ENCODE measurements at regions not wholly inside any gene's neighbourhood (a gene's known extent, or its start where the extent isn't known, plus 50 kb on each side); places are given as distances from the start of the nearest gene placed in this dataset.

DNA sequence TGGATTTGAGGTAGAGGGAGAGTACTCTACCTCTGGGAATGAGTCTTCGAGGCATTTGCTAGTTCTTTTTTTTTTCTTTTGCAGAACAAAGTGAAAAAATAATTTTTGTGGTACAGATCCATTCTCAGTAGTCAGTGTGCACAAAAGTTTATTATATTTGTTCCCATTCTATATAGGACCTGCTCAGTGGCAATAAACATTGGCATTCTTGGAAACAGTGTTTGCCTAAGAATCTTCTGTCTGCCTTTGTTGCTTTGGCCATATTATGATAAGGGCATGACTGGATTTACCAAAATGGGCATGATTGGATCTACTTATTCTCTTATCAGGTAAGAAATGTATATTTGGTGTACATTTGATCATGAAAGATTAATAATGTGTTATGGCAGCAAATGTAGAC, 583.3 kb downstream of the PLCL1 start:
- DNase-seq, result no peak

DNA sequence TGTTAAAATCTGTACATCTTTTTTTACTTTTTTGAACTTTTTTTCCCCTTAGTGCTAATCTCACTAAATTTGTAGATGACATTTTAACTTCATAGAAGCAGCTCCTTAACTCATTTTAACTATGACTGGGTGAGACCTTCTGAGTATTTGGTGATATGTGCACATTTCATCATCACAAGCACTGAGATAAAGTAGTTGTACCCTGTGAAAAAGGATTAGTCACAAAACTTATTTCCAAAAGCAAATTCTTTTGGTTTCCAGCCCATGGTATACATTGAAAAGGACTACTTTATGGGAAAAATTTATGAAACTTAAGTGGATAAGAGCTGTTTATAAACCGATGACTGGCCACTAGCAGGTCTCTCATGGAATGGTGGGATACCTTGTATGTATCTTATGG, 581.5 kb downstream of the PLCL1 start:
- DNase-seq, result no peak

DNA sequence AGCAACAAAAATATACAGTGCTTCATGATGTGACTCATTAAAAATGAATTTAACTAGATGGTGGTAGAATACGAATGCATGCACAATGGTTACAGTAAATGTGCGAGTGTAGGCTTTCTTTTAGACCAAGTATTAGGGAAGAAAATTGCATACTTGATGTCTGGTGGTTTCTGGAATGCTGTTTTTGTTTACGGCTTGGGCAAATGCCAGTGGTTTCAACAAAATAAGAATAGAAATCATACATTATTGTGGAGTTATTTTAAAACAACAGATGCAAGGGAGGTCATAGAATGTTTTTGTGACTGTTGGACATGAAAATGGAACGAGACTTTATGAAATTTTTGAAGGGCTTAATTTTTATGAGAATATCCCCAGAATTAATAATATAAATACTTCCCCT, 580.9 kb downstream of the PLCL1 start:
- DNase-seq, result no peak

DNA sequence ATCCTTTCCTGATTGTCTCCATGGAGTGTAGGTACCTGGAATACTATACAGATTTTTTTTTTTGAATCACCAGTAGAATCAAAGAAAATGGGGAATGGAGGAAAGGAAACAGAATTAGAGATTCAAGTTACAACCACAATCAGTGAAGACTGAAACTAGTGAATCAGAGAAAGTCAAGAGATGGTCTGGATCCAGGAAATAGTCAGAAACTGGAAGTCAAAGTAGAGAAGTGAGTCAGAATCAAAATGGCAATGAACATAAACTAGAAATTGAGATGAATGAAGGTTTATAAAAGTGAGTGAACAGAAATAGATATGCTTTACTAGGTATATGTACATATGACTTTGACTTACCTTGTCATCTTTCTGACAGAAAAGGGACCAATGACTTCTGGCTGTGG, 579.0 kb downstream of the PLCL1 start:
- DNase-seq, result peak; percentile 8

DNA sequence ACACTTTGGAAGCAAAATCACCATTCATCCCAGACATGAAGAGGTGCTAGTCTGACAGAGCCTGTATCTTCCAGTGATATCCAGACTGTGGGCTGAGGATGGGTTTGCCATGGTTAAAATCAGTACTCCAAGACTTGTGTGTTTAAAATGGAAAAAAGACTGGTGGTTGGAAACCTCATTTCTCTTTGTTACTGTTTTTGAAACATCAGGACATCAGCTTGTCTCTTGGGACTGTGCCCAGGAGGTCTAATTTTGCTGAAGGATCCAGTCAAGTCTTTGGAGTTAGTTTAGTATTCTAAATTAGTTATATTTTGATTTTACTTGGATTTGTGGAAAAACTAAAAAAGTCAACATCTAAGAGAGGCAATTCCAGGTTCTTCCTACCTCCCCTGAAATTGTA, 578.4 kb downstream of the PLCL1 start:
- no peak for DNase-seq

DNA sequence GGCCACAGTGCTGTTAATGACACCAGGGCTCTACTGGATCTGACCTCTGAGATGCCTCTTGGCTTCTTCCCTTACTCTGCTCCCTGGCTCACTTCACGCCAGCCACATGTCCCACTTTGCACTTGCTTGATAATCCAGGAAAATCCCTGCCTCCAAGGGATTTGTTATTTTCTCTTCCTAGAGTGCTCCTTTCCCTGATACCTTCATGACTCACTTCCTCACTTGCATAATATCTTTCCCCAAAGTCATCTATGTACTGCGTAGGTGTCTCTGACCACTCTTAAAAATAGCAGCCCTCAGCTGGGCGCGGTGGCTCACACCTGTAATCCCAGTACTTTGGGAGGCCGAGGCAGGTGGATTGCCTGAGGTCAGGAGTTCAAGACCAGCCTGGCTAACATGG, 572.3 kb downstream of the PLCL1 start:
- DNase-seq, result no peak

DNA sequence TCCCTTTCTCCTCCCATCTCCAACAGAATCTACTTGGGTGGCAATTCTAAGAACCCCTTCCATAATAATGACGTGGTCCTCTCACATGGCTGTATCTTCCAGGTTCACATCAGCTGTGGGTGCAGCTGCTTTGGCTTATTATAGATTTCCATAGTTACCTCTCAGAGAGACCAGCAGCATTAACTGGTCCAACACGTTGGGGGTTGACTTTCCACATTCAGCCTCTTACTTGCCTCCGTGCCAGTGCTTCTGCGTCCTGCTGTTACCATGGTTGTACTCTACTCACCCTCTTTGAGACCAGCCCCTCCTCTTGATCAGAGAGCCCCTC, 570.7 kb downstream of the PLCL1 start:
- DNase-seq, result no peak

DNA sequence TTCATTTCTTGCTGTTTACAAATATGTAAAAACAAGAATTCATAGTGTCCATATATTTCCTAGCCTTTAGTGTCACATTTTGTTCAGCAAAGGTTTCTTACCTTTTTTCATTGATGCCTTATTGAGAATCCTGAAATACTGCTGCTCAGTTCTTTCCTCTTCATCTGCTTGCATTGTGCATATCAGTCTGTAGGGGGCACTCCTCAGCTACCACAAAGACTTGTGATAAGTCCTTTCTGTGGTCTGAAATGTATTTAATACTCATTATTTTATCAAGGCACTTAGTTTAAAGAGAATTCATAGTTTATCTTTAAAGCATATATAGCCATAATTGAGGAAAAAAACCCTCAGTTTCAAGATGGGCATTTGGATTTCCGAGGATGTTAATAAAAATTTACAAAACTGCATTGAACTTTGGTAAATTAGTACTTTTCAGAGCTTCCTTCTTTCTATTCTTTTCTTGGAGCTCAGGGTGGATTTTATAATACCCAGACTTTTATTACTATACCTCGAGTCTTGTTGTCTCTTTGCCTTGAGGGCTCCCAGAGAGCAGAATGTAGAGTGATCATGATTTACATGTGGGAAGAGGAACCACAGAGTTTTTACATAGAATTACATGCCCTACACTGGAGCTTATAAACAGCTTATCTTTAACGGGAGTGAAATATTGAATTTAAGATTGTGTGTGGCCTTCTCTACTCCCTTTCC, 570.1 kb downstream of the PLCL1 start:
- DNase-seq, result peak; percentile 45

DNA sequence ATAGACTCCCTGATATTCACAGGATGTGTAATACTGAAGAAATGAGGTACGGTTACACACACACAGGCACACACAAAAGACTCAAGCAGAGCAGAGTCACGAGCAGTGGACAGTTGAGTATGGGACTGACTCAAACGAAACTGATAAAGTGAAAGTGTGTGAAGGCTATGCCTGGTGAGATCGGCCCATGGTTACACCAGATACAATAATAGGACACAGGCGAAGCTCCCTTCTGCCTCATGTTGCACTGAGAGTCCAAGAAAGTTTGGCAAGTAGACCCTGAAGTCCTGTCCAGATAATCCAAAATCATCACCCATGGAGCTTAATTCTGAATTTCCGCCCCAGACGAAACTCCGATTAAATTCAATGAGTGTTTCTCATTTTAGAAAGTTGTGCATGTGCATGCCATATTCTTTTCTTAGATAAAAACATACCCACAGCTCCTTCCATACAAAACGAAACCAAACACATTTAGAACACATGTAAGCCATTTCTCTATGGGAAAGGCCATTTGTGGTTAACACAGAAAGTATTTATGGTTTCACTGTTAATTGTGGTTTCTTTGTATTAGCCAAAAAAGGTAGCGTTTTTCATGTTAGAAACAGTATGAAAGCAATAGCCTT, 567.6 kb downstream of the PLCL1 start:
- DNase-seq, result peak; percentile 40

DNA sequence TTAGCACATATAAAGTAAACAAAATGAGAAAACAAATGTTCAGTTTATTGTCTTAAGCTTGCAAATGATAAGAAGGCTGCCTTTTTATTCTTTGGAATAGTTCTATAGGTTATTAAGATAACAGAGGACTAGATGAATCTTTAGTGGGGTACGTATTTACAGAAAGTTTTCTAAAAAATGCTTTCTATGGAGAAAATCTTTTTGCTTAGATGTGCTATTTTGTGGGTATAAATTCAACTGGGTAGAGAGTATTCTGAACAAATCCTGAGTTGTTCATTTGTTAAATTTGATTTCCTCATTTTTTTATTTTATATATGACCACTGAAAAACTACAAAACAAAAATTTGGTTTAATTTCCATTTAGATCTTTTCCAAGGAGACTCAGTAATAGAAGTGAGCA, 566.9 kb downstream of the PLCL1 start:
- DNase-seq, result no peak

DNA sequence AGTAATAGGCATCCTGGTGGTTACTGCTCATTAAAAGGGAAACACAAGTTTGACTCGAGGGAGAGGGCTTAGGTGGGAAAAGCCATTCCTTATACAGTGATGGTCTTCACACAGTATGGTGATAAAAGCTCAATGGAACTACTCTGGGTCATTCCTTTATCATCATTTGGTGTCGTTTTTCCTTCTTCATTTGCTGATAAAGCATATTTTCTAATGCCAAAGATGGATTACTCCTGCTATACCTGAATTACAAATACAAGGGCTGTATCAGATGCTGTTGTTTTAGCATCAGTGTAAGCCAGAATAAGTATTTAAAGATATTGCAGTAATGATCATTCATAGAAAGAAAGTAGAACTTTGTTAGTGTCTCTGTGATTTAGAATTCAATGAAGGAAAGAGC, 563.7 kb downstream of the PLCL1 start:
- no peak for DNase-seq

DNA sequence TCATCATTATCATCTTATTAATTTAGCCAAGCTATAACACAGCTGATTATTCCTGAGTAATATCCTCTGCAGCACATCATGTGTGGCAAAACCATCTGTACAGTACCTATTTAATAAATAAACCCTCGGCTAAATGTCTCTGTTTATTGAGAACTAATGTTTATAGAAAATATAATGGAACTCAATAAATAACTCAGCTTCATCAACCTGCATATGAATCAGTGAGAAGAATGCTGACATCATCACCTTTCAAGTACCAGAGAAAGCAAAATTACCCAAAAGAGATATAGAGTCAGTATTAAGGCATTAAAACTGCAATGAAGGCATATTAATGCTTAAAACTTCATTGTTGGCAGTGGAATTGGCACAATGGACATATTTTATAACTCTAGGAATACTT, 558.3 kb downstream of the PLCL1 start:
- DNase-seq, result no peak

DNA sequence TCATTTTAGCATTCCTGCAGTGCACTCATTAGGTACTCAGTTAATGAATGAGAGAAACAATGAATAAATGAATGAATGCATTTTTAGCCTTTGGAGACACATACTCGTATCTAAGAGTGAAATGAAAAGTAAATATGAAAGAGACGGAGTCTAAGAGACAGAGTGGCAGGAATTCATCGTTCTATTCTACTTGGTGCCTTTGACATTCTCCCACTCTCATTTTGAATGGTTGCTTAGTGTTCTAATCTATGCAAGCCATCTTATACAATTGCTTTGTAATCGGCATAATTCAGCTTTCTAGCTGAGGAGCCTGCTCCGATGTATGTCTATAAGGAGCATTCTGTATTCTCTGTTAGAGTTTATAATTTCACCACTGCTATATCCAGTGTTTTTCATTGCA, 554.9 kb downstream of the PLCL1 start:
- no peak for DNase-seq

DNA sequence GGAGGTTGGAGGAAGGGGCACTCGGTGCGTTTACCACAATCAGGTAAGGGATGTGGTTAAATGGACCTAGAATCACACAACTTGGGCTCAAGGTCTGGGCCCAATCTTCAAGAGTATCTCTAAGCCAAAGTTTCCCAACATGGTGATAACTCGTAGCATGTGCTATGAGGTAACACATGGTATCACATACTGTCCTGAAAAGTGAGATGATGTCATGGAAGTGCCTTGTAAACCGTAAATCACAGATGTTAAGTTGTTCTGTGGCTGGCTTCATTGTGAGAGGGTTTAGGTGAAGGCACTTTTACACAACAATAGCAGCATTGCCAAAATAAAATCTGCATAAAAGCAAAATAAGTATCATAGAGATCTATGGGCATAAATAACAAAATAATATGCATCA, 551.8 kb downstream of the PLCL1 start:
- no peak for DNase-seq

DNA sequence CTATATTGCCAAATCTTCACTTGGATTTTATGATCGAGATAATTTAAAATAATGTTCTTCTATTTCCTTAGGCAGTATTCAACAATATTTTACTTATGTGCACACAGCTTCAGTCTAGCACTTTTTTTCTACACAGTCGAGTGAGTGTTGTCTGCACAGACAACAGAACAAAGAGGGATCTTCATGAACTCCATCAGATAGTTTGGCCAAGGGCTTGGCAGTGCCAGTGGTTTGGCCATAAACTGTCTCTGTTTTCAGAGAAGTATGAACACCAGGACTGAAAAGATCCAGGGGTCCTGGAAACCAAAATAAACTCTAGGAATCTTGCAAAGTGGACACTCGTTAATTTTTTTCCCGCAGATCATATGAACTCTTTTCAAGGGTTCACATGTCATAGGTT, 547.3 kb downstream of the PLCL1 start:
- DNase-seq, result no peak

DNA sequence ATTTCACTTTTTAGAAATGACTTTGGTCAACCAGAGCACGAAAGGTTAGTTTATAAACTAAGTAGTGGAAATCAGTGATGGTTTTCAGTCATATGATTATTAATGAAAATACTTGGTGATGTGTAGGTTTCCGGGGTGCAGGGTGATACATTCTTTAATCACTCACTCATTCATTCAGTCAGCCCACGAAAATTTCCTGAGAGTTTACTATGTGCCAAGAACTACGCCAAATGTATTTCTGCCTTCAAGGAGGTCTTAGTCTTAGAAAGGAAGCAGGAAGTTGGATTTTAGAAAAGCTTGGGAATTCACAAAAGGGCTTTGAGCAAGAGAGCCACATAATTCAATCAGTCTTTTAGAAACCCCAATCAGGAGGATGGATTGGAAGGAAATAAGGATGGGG, 543.6 kb downstream of the PLCL1 start:
- no peak for DNase-seq

DNA sequence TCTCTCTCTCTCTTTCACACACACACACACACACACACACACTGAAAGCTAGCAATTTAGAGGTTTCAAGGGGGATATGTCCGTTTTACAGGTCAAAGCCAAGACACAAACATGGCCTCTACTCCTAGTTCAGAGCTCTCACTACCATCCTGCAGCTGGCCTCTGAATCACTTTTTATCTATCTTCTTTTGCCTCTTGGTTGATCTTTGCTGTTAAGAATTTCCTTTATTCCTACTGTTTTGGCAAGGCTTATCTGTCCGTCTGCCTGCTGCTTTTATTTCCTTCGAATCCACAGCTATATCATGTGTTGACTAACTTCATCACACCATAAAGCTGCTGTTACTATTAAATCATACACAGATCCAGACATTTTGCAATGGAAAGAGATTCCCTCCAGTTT, 543.0 kb downstream of the PLCL1 start:
- no peak for DNase-seq

DNA sequence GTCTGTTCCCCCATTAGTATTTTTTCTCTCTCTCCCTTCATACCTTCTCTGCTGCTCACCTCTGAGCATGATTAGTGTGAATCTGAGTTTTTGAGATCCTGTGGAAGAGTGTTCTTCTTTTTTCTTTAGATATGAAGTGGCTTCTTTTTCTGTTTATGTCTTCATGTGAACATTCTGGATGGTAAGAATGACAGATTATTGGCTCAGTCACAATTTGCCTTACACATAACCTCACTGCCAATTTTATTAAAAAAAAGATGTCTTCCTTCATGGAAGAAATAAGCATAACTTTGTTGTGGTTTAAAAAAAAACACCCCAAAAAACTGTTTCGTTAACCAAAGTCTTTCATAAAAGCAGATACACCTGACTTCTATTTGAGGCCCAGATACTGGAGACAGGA, 539.1 kb downstream of the PLCL1 start:
- no peak for DNase-seq

DNA sequence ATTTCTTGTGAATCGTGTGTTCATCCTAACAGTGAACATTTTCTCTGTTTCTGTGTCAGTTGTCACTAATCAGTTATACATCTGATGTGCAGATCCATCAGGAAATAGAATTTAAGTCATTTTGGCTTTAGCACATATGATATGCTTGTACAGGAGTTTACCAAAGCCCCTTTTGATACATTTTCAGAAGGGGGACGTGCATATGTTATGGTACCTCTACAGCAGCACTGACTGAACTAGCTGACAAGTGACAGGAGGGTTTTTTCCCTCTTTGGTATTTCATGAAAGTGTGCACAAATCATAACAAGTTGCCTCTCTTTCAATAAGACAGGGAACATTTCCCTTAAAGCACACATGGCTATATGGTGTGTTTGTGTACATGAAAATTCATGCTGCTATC, 536.5 kb downstream of the PLCL1 start:
- no peak for DNase-seq

DNA sequence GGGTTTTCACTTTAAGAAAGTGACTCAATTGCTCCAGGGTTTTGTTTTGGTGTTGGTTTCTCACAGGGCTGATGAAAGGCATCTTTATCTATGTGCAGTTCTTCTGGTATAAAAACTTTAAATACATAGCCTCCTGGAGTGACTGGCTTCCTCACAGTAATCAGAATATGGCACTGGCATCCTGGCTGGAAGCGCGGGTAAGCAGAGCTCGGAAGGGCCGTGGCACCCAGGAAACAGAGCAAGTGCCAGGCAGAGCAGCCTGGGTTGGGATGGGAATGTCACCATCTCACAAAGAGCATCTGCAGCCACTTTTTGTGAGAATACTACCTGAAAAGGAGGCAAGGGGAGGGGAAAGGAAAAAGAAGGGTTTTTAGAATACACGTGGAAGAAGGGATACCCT, 534.7 kb downstream of the PLCL1 start:
- no peak for DNase-seq

DNA sequence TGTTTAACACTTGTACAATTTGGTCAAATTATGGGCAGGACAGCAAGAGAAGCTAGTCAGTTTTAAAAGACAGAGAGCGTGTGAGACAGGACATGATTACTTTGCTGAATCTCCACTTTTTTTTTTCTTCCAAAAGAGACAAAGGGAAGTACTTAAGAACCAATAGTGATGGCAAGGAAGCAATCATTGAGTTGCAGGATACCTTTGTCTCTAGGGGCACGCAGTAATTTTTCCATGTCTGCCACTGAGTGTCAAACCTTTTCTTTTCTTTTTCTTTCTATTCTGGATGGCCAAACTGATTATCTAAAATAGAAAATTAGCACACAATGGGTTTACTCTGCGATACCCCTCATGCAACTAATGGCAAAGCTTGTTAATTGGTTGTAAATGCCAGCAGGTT, 533.0 kb downstream of the PLCL1 start:
- no peak for DNase-seq

DNA sequence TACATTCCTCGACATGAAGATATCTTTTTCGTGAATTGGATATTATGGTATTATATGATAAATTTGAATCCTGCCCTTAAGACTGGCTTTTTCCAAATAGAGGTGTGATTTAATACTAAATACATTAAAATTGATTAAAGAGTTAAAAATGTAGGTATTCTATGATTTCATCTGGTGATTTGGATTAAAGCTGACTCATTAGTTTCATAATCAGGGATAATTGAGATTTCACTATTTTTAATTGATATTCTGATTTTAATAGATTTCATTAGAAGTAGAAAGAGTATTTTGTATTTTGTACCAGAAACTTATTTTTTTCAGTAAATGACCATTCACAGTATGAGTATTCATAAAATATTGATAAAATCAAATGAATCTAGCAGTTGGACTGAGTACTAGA, 524.1 kb downstream of the PLCL1 start:
- no peak for DNase-seq

DNA sequence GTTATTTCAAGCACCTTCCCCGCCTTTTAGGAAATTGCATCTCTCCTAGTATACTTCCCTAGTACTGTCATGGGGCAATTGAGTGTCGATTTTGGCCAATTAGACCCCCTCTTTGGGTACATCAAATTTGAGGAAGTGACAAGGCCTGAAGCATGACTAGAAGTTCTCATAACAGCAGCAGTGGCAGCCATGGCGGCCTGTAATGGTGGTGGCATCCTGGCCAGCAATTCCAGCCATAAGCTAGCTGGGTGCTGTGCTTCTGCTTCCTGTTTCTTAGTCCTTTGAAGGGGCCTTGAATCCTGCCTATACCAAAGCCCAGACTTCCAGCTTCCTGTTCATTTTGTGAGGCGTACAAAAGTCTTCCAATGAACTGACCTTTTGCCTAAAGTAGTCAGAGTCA, 523.1 kb downstream of the PLCL1 start:
- no peak for DNase-seq

DNA sequence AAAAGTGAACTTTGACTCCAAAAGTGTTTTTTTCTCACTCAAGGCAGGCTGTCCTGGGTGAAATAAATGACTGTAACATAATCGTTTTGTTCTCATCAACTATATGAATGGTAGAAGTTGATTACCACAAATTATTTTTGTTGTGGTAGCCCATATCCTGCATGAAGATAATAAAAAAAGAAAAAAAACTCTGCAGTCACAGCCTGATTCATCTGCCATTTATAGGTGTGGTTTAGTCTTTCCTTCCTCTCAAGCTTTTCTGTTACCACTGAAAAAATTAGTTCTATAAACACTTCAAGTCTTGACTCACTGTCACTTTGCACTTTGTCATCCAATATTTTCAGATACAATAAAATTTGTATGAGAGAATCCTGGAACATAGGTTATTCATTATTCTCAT, 522.0 kb downstream of the PLCL1 start:
- peak; percentile 25 for DNase-seq

DNA sequence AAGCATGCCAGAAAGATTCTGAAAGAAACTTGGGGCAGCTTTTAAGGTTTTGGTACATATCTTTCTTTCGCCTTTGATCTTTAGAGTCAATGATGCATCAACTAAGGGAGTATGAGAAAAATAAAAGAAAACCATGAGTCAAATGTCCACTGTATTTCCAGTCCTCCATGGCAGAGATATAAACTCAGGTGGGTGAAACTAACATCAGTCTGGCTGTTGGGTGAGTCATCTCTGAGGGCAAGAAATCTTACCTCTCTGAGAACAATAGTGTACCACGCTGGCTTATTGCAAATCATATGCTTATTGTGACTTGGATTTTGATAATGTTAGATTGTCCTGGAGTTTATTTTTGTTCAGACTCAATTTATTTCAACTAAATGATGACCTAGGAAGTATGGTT, 521.0 kb downstream of the PLCL1 start:
- DNase-seq, result peak; percentile 2
